ENCODE measurements at regions not wholly inside any gene's neighbourhood (a gene's known extent, or its start where the extent isn't known, plus 50 kb on each side); places are given as distances from the start of the nearest gene placed in this dataset.

DNA sequence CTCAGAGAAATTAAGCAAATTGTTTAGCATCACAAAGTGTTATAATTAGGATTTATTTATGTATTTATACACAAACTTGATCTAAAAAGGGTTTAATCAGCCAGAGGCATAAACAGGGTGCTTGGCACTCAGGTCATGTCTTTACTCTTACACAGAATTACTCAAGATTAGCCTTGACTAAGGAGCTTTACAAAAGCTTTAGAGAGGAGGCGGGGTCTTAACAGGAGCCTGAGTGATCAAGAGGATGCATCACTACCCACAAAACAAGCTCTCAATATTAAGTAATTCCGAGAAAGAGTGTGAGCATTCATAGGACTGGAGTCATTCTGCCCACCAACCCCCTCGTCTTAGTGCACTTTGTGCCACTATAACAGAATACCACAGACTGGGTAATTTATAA lies 103.0 kb downstream of the SPATA19 start:
- TF ChIP-seq, protein P1, sequence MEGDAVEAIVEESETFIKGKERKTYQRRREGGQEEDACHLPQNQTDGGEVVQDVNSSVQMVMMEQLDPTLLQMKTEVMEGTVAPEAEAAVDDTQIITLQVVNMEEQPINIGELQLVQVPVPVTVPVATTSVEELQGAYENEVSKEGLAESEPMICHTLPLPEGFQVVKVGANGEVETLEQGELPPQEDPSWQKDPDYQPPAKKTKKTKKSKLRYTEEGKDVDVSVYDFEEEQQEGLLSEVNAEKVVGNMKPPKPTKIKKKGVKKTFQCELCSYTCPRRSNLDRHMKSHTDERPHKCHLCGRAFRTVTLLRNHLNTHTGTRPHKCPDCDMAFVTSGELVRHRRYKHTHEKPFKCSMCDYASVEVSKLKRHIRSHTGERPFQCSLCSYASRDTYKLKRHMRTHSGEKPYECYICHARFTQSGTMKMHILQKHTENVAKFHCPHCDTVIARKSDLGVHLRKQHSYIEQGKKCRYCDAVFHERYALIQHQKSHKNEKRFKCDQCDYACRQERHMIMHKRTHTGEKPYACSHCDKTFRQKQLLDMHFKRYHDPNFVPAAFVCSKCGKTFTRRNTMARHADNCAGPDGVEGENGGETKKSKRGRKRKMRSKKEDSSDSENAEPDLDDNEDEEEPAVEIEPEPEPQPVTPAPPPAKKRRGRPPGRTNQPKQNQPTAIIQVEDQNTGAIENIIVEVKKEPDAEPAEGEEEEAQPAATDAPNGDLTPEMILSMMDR (conservative IDR thresholded peaks at IDR 0.05; ENCODE audit: low read depth, low read length) = no peak
- TF ChIP-seq POLR2A (IDR thresholded peaks at IDR 0.05; ENCODE audit: low read depth, low read length) (no peak), RAD21 (IDR thresholded peaks at IDR 0.05; ENCODE audit: low read length) (no peak), CEBPB (IDR thresholded peaks at IDR 0.05; ENCODE audit: low read depth, low read length) (no peak), FOS (IDR thresholded peaks at IDR 0.05; ENCODE audit: low read depth, low read length) (no peak), BHLHE40 (IDR thresholded peaks at IDR 0.05; ENCODE audit: low read depth, low read length) (no peak), SMC3 (IDR thresholded peaks at IDR 0.05; ENCODE audit: low read depth, low read length) (no peak)
